WTC11 (cell line): ENCODE measurements at regions not wholly inside any gene's neighbourhood (a gene's known extent, or its start where the extent isn't known, plus 50 kb on each side); places are given as distances from the start of the nearest gene placed in this dataset.

Source experiments
- ATAC-seq: fragments of 200-7000 bp; cut with Tn5 transposase; 2 replicates; pipeline ENCODE4 v1.10.0; 2021; ENCODE audit warnings: mild to moderate bottlenecking, moderate library complexity
- CTCF ChIA-PET: fragments of 300-600 bp; sonication (Branson Sonifier 250); formaldehyde crosslinking; loops from one replicate; lab custom pipeline; 2021; ENCODE audit warnings: antibody characterized with exemption; lab: Charles Lee
- POLR2A ChIA-PET: fragments of 350-600 bp; sonication (Branson Sonifier 250); formaldehyde crosslinking; loops from one replicate; lab custom pipeline; 2021; ENCODE audit warnings: antibody characterized with exemption; lab: Charles Lee
- DNase-seq: peaks from one replicate; pipeline ENCODE4 v3.0.0; 2021; ENCODE audit warnings: low spot score
- H3K27ac Mint-ChIP-seq: 2 replicates; pipeline ENCODE4 v1.8.0; 2021; ENCODE audit warnings: mixed read lengths
- H3K27me3 Mint-ChIP-seq: 2 replicates; pipeline ENCODE4 v1.8.0; 2021; ENCODE audit warnings: low read depth, mild to moderate bottlenecking, moderate library complexity, mixed read lengths
- H3K36me3 Mint-ChIP-seq: 2 replicates; pipeline ENCODE4 v1.8.0; 2021; ENCODE audit warnings: mixed read lengths
- H3K4me1 Mint-ChIP-seq: 2 replicates; pipeline ENCODE4 v1.8.0; 2022; ENCODE audit warnings: mixed read lengths
- H3K4me3 Mint-ChIP-seq: 2 replicates; pipeline ENCODE4 v1.8.0; 2021; ENCODE audit warnings: mild to moderate bottlenecking, moderate library complexity, mixed read lengths
- H3K9me3 Mint-ChIP-seq: 2 replicates; pipeline ENCODE4 v1.8.0; 2021; ENCODE audit warnings: mixed read lengths
- CBFB ChIP-seq: sonication (generic); formaldehyde crosslinking; IDR thresholded peaks from 2 replicates; pipeline ENCODE4 v1.8.1; 2022; ENCODE audit warnings: mild to moderate bottlenecking, low read depth, missing genetic modification reagents
- FOXP1 ChIP-seq: sonication (generic); formaldehyde crosslinking; IDR thresholded peaks from 2 replicates; pipeline ENCODE4 v1.8.0; 2022; ENCODE audit warnings: missing genetic modification reagents, mild to moderate bottlenecking, moderate library complexity, borderline replicate concordance
- JUN ChIP-seq: sonication (generic); formaldehyde crosslinking; IDR thresholded peaks from 2 replicates; pipeline ENCODE4 v1.8.0; 2023; ENCODE audit warnings: mild to moderate bottlenecking, missing genetic modification reagents
- NFATC4 ChIP-seq: fragments of 250-450 bp; sonication (Bioruptor Pico); IDR thresholded peaks from 2 replicates; pipeline ENCODE4 v1.9.0; 2021; ENCODE audit warnings: mild to moderate bottlenecking
- NFYB ChIP-seq: sonication (generic); formaldehyde crosslinking; conservative IDR thresholded peaks from 2 replicates; pipeline ENCODE4 v1.8.0; 2022; ENCODE audit warnings: low read depth, missing genetic modification reagents
- NR1H2 ChIP-seq: sonication (generic); formaldehyde crosslinking; IDR thresholded peaks from 2 replicates; pipeline ENCODE4 v1.9.0; 2021; ENCODE audit warnings: mild to moderate bottlenecking, moderate library complexity, missing genetic modification reagents
- TEAD1 ChIP-seq: sonication (generic); formaldehyde crosslinking; IDR thresholded peaks from 2 replicates; pipeline ENCODE4 v1.8.0; 2022; ENCODE audit warnings: mild to moderate bottlenecking, missing genetic modification reagents
- ZNF219 ChIP-seq: sonication (generic); formaldehyde crosslinking; IDR thresholded peaks from 2 replicates; pipeline ENCODE4 v1.8.0; 2023; ENCODE audit warnings: missing genetic modification reagents, mild to moderate bottlenecking, borderline replicate concordance
- ZNF232 ChIP-seq: sonication (generic); formaldehyde crosslinking; IDR thresholded peaks from 2 replicates; pipeline ENCODE4 v1.8.0; 2022; ENCODE audit warnings: mild to moderate bottlenecking, missing genetic modification reagents
- TF ChIP-seq, protein P1 (sequence below): sonication (generic); formaldehyde crosslinking; IDR thresholded peaks from 2 replicates; pipeline ENCODE4 v1.8.0; 2023; ENCODE audit warnings: mild to moderate bottlenecking, missing genetic modification reagents
- TF ChIP-seq, protein P2 (sequence below): sonication (generic); formaldehyde crosslinking; IDR thresholded peaks from 2 replicates; pipeline ENCODE4 v1.8.0; 2022; ENCODE audit warnings: mild to moderate bottlenecking, missing genetic modification reagents
- TF ChIP-seq, protein P3 (sequence below): fragments of 250-450 bp; sonication (Bioruptor Pico); IDR thresholded peaks from 2 replicates; pipeline ENCODE4 v1.9.0; 2021; ENCODE audit warnings: moderate library complexity, mild to moderate bottlenecking, inconsistent platforms, borderline replicate concordance
- TF ChIP-seq, protein P4 (sequence below): sonication (generic); formaldehyde crosslinking; IDR thresholded peaks from 2 replicates; pipeline ENCODE4 v1.8.1; 2022; ENCODE audit warnings: mild to moderate bottlenecking, moderate library complexity, missing genetic modification reagents
- TF ChIP-seq, protein P5 (sequence below): fragments of 250-450 bp; sonication (Bioruptor Pico); IDR thresholded peaks from 2 replicates; pipeline ENCODE4 v1.9.0; 2021; ENCODE audit warnings: mild to moderate bottlenecking, borderline replicate concordance
- TF ChIP-seq, protein P6 (sequence below): sonication (generic); formaldehyde crosslinking; IDR thresholded peaks from 2 replicates; pipeline ENCODE4 v1.8.0; 2022; ENCODE audit warnings: missing genetic modification reagents
- TF ChIP-seq, protein P7 (sequence below): sonication (generic); formaldehyde crosslinking; IDR thresholded peaks from 2 replicates; pipeline ENCODE4 v1.8.0; 2022; ENCODE audit warnings: mild to moderate bottlenecking, missing genetic modification reagents

DNA sequence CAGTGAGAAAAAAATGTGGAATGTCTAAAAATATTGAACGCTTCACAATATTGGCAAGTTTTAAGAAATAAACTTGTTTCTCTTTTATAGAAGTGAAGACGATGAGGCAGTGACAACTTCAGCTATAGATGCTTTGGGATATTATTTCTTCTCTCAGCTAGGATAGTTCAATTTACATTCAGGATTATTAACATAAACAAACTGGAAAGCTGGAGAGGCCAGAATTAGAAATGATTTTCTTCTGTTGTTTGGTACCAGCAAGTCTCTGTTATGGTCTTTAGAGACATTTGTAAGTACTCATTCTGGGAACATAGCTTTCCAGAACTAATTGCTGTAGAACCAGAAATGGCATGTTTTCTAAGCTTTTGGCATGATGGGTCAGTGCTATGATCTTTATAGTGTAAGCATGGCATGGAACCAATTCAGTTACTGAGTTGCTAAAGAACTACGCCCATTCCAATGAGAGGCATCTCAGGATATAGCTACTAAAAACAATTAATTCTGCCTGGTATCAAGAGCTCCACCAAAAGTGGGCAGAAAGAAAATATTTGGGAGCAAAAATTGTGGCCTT, 599.5 kb upstream of the B3GALT2 start (continued):
- TF ChIP-seq, protein P1, sequence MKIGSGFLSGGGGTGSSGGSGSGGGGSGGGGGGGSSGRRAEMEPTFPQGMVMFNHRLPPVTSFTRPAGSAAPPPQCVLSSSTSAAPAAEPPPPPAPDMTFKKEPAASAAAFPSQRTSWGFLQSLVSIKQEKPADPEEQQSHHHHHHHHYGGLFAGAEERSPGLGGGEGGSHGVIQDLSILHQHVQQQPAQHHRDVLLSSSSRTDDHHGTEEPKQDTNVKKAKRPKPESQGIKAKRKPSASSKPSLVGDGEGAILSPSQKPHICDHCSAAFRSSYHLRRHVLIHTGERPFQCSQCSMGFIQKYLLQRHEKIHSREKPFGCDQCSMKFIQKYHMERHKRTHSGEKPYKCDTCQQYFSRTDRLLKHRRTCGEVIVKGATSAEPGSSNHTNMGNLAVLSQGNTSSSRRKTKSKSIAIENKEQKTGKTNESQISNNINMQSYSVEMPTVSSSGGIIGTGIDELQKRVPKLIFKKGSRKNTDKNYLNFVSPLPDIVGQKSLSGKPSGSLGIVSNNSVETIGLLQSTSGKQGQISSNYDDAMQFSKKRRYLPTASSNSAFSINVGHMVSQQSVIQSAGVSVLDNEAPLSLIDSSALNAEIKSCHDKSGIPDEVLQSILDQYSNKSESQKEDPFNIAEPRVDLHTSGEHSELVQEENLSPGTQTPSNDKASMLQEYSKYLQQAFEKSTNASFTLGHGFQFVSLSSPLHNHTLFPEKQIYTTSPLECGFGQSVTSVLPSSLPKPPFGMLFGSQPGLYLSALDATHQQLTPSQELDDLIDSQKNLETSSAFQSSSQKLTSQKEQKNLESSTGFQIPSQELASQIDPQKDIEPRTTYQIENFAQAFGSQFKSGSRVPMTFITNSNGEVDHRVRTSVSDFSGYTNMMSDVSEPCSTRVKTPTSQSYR (CRISPR knock-in tag) = no peak
- TF ChIP-seq, protein P2, sequence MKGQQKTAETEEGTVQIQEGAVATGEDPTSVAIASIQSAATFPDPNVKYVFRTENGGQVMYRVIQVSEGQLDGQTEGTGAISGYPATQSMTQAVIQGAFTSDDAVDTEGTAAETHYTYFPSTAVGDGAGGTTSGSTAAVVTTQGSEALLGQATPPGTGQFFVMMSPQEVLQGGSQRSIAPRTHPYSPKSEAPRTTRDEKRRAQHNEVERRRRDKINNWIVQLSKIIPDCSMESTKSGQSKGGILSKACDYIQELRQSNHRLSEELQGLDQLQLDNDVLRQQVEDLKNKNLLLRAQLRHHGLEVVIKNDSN (CRISPR knock-in tag) = no peak
- no peak for TF ChIP-seq NR1H2 (CRISPR knock-in tag)
- TF ChIP-seq, protein P3, sequence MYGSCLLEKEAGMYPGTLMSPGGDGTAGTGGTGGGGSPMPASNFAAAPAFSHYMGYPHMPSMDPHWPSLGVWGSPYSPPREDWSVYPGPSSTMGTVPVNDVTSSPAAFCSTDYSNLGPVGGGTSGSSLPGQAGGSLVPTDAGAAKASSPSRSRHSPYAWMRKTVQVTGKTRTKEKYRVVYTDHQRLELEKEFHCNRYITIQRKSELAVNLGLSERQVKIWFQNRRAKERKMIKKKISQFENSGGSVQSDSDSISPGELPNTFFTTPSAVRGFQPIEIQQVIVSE (CRISPR knock-in tag) = no peak

DNA sequence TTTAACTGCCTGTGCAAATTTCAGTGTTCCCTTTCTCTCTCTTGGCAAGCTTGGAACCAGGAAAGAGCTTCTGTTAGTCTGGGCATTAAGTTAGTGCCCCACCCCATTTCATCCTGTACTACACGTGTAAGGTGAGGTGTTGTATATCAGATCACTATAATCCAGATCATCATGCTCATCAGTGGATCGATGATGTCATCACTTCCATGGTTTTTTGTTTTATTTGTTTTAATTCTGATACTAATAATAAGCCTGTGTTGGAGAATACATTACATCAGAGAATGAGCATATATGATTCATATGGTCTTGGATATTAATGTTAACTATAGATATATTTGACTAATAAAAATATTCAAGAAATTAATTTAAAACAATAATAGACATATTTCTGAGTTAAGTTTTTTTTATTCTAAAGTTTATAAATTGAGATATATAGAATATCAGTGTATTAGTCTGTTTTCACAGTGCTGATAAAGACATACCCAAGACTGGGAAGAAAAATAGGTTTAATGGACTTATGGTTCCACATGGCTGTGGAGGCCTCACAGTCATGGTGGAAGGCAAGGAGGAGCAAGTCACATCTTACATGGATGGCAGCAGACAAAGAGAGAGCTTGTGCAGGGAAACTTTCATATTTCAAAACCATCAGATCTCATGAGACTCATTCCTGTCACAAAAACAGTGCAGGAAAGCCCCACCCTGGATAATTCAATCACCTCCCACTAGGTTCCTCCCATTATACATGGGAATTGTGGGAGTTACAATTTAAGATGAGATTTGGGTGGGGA, 588.3 kb upstream of the B3GALT2 start:
- ChIA-PET CTCF (no interaction called here), POLR2A (no interaction called here)
- ATAC-seq (no peak), DNase-seq (no peak)
- H3K36me3 Mint-ChIP-seq = peaks cover 29% of the 10 kb centered on the region
- TF ChIP-seq, protein P4, sequence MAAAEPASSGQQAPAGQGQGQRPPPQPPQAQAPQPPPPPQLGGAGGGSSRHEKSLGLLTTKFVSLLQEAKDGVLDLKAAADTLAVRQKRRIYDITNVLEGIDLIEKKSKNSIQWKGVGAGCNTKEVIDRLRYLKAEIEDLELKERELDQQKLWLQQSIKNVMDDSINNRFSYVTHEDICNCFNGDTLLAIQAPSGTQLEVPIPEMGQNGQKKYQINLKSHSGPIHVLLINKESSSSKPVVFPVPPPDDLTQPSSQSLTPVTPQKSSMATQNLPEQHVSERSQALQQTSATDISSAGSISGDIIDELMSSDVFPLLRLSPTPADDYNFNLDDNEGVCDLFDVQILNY (CRISPR knock-in tag) = no peak
- no peak overlapping the region for H3K27ac Mint-ChIP-seq
- no peaks in the 10 kb centered on the region for H3K4me1 Mint-ChIP-seq
- no peaks in the 10 kb centered on the region for H3K27me3 Mint-ChIP-seq
- no peak overlapping the region for H3K4me3 Mint-ChIP-seq
- peaks cover 33% of the 10 kb centered on the region for H3K9me3 Mint-ChIP-seq

DNA sequence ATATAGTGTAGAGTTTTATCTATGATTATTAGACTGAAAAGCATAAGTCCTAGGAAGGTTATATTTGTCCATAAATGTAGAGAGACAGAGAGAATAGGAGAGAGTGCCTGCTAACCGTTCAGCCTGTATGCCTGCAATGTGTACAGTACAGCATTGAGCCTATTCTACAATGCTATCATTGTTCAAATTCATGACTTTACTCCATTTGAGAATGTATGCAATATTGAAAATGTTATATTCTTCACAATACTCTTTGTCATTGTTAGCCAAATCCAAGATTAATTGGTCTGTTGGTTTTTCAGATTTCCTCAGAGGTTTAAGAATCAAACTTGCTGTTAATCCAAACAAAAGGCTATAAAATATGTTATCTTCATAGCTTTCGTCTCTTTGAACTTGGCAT, 585.2 kb upstream of the B3GALT2 start:
- DNase-seq (no peak), ATAC-seq (no peak)
- CTCF ChIA-PET = no interaction called here
- H3K27ac Mint-ChIP-seq = no peak overlapping the region
- H3K9me3 Mint-ChIP-seq = peaks cover 28% of the 10 kb centered on the region
- H3K27me3 Mint-ChIP-seq = no peaks in the 10 kb centered on the region
- peaks cover 27% of the 10 kb centered on the region for H3K36me3 Mint-ChIP-seq
- H3K4me1 Mint-ChIP-seq = no peaks in the 10 kb centered on the region
- no peak for TF ChIP-seq FOXP1
- no peak for TF ChIP-seq NFATC4 (CRISPR knock-in tag)
- TF ChIP-seq NFYB = no peak
- TF ChIP-seq, protein P5, sequence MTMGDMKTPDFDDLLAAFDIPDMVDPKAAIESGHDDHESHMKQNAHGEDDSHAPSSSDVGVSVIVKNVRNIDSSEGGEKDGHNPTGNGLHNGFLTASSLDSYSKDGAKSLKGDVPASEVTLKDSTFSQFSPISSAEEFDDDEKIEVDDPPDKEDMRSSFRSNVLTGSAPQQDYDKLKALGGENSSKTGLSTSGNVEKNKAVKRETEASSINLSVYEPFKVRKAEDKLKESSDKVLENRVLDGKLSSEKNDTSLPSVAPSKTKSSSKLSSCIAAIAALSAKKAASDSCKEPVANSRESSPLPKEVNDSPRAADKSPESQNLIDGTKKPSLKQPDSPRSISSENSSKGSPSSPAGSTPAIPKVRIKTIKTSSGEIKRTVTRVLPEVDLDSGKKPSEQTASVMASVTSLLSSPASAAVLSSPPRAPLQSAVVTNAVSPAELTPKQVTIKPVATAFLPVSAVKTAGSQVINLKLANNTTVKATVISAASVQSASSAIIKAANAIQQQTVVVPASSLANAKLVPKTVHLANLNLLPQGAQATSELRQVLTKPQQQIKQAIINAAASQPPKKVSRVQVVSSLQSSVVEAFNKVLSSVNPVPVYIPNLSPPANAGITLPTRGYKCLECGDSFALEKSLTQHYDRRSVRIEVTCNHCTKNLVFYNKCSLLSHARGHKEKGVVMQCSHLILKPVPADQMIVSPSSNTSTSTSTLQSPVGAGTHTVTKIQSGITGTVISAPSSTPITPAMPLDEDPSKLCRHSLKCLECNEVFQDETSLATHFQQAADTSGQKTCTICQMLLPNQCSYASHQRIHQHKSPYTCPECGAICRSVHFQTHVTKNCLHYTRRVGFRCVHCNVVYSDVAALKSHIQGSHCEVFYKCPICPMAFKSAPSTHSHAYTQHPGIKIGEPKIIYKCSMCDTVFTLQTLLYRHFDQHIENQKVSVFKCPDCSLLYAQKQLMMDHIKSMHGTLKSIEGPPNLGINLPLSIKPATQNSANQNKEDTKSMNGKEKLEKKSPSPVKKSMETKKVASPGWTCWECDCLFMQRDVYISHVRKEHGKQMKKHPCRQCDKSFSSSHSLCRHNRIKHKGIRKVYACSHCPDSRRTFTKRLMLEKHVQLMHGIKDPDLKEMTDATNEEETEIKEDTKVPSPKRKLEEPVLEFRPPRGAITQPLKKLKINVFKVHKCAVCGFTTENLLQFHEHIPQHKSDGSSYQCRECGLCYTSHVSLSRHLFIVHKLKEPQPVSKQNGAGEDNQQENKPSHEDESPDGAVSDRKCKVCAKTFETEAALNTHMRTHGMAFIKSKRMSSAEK (CRISPR knock-in tag) = no peak
- no peak for TF ChIP-seq TEAD1
- TF ChIP-seq CBFB = no peak
- TF ChIP-seq JUN (CRISPR knock-in tag) = no peak
- TF ChIP-seq ZNF219 (CRISPR knock-in tag) = no peak
- TF ChIP-seq, protein P6, sequence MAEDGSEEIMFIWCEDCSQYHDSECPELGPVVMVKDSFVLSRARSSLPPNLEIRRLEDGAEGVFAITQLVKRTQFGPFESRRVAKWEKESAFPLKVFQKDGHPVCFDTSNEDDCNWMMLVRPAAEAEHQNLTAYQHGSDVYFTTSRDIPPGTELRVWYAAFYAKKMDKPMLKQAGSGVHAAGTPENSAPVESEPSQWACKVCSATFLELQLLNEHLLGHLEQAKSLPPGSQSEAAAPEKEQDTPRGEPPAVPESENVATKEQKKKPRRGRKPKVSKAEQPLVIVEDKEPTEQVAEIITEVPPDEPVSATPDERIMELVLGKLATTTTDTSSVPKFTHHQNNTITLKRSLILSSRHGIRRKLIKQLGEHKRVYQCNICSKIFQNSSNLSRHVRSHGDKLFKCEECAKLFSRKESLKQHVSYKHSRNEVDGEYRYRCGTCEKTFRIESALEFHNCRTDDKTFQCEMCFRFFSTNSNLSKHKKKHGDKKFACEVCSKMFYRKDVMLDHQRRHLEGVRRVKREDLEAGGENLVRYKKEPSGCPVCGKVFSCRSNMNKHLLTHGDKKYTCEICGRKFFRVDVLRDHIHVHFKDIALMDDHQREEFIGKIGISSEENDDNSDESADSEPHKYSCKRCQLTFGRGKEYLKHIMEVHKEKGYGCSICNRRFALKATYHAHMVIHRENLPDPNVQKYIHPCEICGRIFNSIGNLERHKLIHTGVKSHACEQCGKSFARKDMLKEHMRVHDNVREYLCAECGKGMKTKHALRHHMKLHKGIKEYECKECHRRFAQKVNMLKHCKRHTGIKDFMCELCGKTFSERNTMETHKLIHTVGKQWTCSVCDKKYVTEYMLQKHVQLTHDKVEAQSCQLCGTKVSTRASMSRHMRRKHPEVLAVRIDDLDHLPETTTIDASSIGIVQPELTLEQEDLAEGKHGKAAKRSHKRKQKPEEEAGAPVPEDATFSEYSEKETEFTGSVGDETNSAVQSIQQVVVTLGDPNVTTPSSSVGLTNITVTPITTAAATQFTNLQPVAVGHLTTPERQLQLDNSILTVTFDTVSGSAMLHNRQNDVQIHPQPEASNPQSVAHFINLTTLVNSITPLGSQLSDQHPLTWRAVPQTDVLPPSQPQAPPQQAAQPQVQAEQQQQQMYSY (CRISPR knock-in tag) = no peak
- TF ChIP-seq, protein P7, sequence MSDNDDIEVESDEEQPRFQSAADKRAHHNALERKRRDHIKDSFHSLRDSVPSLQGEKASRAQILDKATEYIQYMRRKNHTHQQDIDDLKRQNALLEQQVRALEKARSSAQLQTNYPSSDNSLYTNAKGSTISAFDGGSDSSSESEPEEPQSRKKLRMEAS = no peak
- TF ChIP-seq ZNF232 (CRISPR knock-in tag) = no peak
- H3K4me3 Mint-ChIP-seq = no peak overlapping the region
- POLR2A ChIA-PET = no interaction called here
